ENCODE measurements at regions not wholly inside any gene's neighbourhood (a gene's known extent, or its start where the extent isn't known, plus 50 kb on each side); places are given as distances from the start of the nearest gene placed in this dataset.
"Not testable (repeated sequence)": the region's sequence is repeated elsewhere in the genome, so short reads cannot be mapped to it uniquely, and the experiment has no call there.

DNA sequence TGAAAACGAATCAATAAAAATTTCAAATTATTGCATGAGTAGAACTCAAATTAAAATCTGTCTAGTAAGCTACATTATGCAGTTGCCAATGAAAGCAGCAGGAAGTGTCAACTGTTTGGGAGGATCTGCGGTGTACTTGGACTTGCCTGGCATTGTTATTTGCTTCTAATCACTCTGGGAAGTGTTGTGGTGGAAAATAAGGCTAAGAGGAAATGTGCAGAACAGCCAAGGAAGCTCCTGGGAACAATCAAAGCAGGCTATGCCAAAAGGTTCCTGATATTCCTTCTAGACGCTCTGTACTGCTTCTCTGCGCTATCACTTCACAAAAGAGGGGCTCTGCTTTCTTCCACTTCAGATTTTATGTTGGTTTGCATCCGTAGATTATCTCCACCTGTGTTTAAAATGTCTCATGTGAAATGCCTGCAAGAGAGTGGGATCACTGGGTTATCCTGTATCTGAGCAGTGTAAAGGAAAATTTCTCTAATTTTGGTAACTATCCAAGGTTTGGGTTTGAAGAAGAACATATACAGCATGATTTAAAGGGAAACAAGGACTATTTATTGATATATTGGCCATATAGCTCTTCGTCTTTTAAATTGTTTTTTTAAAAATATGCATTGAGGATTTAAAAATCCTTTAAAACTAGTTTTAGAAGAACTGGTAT is 182.7 kb upstream of the CSNK1A1L start:
- Histone ChIP-seq H3K9ac (ENCODE audit: insufficient read depth, low read depth, low read length) (no peak overlapping the region), H2AFZ (ENCODE audit: low read length) (no peak overlapping the region), H3K79me2 (ENCODE audit: insufficient read depth, low read length) (no peaks in the 10 kb centered on the region), H3K4me2 (ENCODE audit: low read depth, low read length) (no peak overlapping the region), H4K20me1 (ENCODE audit: insufficient read depth, low read length) (no peaks in the 10 kb centered on the region), H3K27me3 (ENCODE audit: control insufficient read depth in 1 of 2, insufficient read depth in 2 of 2, low read length in 2 of 2) (no peaks in the 10 kb centered on the region), H3K9me3 (ENCODE audit: low read length) (no peaks in the 10 kb centered on the region), H3K36me3 (replicated peaks in 1 of 2; ENCODE audit: control insufficient read depth in 1 of 2, insufficient read depth in 2 of 2, low read length in 2 of 2) (no peaks in the 10 kb centered on the region), H3K4me1 (ENCODE audit: insufficient read depth, low read length) (no peaks in the 10 kb centered on the region), H3K4me3 (replicated peaks in 1 of 3; ENCODE audit: insufficient read depth in 1 of 3, low read depth in 2 of 3, low read length in 3 of 3) (no peak overlapping the region), H3K27ac (ENCODE audit: extremely low read length, insufficient read depth, low read length) (no peak overlapping the region)
- FAIRE-seq (no peak), ATAC-seq (no peak), DNase-seq (ENCODE audit: low spot score) (no peak)
- intact Hi-C loops (cut with micrococcal nuclease; ENCODE audit: unreplicated experiment) (no loop called here), in situ Hi-C loops (cut with HindIII; ENCODE audit: extremely low pct_ligation_motif_present, low pct_unique_long_range_greater_than_20kb) (no loop called here)
- 5% methylated on average over 6 of the region's 6 CpGs for WGBS (ENCODE audit: low lambda C conversion rate)
- no TSS peak for BruUV-seq (replicated peaks)
- ChIA-PET POLR2A (no interaction called here), CTCF (ENCODE audit: low intra/inter-chr PET ratio, low total read pairs) (no interaction called here)
- TF ChIP-seq FOXK2 (IDR thresholded peaks at IDR 0.05) (no peak), NR2F6 (IDR thresholded peaks at IDR 0.05) (no peak), NR2F6 (CRISPR knock-in tag; IDR thresholded peaks at IDR 0.05) (no peak), ZNF850 (CRISPR knock-in tag; conservative IDR thresholded peaks at IDR 0.05) (no peak), SIX4 (CRISPR knock-in tag; IDR thresholded peaks at IDR 0.05) (no peak), MYC (CRISPR knock-in tag; IDR thresholded peaks at IDR 0.05; ENCODE audit: borderline replicate concordance) (no peak), NONO (IDR thresholded peaks at IDR 0.05) (no peak), NONO (CRISPR knock-in tag; conservative IDR thresholded peaks at IDR 0.05) (no peak), ZNF274 (CRISPR knock-in tag; IDR thresholded peaks at IDR 0.05) (no peak), ZNF205 (CRISPR knock-in tag; IDR thresholded peaks at IDR 0.05) (no peak), KDM5A (IDR thresholded peaks at IDR 0.05; ENCODE audit: borderline replicate concordance, low read length) (no peak)
- TF ChIP-seq, protein P1, sequence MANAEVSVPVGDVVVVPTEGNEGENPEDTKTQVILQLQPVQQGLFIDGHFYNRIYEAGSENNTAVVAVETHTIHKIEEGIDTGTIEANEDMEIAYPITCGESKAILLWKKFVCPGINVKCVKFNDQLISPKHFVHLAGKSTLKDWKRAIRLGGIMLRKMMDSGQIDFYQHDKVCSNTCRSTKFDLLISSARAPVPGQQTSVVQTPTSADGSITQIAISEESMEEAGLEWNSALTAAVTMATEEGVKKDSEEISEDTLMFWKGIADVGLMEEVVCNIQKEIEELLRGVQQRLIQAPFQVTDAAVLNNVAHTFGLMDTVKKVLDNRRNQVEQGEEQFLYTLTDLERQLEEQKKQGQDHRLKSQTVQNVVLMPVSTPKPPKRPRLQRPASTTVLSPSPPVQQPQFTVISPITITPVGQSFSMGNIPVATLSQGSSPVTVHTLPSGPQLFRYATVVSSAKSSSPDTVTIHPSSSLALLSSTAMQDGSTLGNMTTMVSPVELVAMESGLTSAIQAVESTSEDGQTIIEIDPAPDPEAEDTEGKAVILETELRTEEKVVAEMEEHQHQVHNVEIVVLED (CRISPR knock-in tag; IDR thresholded peaks at IDR 0.05; ENCODE audit: borderline replicate concordance), result no peak
- TF ChIP-seq, protein P2, sequence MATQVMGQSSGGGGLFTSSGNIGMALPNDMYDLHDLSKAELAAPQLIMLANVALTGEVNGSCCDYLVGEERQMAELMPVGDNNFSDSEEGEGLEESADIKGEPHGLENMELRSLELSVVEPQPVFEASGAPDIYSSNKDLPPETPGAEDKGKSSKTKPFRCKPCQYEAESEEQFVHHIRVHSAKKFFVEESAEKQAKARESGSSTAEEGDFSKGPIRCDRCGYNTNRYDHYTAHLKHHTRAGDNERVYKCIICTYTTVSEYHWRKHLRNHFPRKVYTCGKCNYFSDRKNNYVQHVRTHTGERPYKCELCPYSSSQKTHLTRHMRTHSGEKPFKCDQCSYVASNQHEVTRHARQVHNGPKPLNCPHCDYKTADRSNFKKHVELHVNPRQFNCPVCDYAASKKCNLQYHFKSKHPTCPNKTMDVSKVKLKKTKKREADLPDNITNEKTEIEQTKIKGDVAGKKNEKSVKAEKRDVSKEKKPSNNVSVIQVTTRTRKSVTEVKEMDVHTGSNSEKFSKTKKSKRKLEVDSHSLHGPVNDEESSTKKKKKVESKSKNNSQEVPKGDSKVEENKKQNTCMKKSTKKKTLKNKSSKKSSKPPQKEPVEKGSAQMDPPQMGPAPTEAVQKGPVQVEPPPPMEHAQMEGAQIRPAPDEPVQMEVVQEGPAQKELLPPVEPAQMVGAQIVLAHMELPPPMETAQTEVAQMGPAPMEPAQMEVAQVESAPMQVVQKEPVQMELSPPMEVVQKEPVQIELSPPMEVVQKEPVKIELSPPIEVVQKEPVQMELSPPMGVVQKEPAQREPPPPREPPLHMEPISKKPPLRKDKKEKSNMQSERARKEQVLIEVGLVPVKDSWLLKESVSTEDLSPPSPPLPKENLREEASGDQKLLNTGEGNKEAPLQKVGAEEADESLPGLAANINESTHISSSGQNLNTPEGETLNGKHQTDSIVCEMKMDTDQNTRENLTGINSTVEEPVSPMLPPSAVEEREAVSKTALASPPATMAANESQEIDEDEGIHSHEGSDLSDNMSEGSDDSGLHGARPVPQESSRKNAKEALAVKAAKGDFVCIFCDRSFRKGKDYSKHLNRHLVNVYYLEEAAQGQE (IDR thresholded peaks at IDR 0.05; ENCODE audit: borderline replicate concordance in 1 of 2, low read depth in 1 of 2, low read length in 2 of 2), result no peak

DNA sequence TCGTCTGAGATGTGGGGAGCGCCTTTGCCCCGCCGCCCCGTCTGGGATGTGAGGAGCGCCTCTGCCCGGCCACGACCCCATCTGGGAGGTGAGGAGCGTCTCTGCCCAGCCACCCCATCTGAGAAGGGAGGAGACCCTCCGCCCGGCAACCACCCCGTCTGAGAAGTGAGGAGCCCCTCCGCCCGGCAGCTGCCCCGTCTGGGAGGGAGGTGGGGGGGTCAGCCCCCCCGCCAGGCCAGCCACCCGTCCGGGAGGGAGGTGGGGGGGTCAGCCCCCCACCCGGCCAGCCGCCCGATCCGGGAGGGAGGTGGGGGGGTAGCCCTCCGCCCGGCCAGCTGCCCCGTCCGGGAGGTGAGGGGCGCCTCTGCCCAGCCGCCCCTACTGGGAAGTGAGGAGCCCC is 174.8 kb upstream of the CSNK1A1L start:
- H3K36me3 ChIP-seq (replicated peaks in 1 of 2; ENCODE audit: control insufficient read depth in 1 of 2, insufficient read depth in 2 of 2, low read length in 2 of 2); H3K4me2 ChIP-seq (ENCODE audit: low read depth, low read length); H3K9me3 ChIP-seq (ENCODE audit: low read length); H3K27ac ChIP-seq (ENCODE audit: extremely low read length, insufficient read depth, low read length); ATAC-seq; H3K27me3 ChIP-seq (ENCODE audit: control insufficient read depth in 1 of 2, insufficient read depth in 2 of 2, low read length in 2 of 2); DNase-seq (ENCODE audit: low spot score); POLR2A ChIA-PET; BruUV-seq (replicated peaks); CTCF ChIA-PET (ENCODE audit: low intra/inter-chr PET ratio, low total read pairs); in situ Hi-C loops (cut with HindIII; ENCODE audit: extremely low pct_ligation_motif_present, low pct_unique_long_range_greater_than_20kb); H3K4me1 ChIP-seq (ENCODE audit: insufficient read depth, low read length); H2AFZ ChIP-seq (ENCODE audit: low read length); H3K4me3 ChIP-seq (replicated peaks in 1 of 3; ENCODE audit: insufficient read depth in 1 of 3, low read depth in 2 of 3, low read length in 3 of 3); H3K9ac ChIP-seq (ENCODE audit: insufficient read depth, low read depth, low read length); H3K79me2 ChIP-seq (ENCODE audit: insufficient read depth, low read length); H4K20me1 ChIP-seq (ENCODE audit: insufficient read depth, low read length); FAIRE-seq; intact Hi-C loops (cut with micrococcal nuclease; ENCODE audit: unreplicated experiment): not testable (repeated sequence)
- no CpG with 5 or more reads among the region's 28 CpGs for WGBS (ENCODE audit: low lambda C conversion rate)

All from HepG2 (cell line).